H1 (cell line): ENCODE measurements at regions not wholly inside any gene's neighbourhood (a gene's known extent, or its start where the extent isn't known, plus 50 kb on each side); places are given as distances from the start of the nearest gene placed in this dataset.

Experiments
- CTCF ChIA-PET: fragments of 300-600 bp; sonication (Branson Sonifier 250); formaldehyde crosslinking; loops from one replicate; lab custom pipeline; 2021; ENCODE audit not compliant: partially characterized antibody; lab: Charles Lee
- POLR2A ChIA-PET: fragments of 300-600 bp; sonication (Branson Sonifier 250); formaldehyde crosslinking; loops from one replicate; lab custom pipeline; 2021; ENCODE audit warnings: inconsistent platforms; ENCODE audit not compliant: partially characterized antibody; lab: Charles Lee
- DNase-seq, 2 experiments: peaks; one replicate each; pipeline versions ENCODE4 v3.0.0 to v3.0.0-alpha.2; 2010 to 2022; ENCODE audit warnings: low spot score in 2 of 2, low read depth in 1 of 2, mixed read lengths in 1 of 2
- FAIRE-seq: peaks from 2 replicates; lab custom pipeline; 2011; peaks lifted over from hg19 to GRCh38; lab: Jason Lieb, UNC
- H2AFZ ChIP-seq: 2 replicates; pipeline ENCODE4 v1.8.1; 2012; ENCODE audit warnings: low read length, inconsistent platforms
- H2AK5ac ChIP-seq: 2 replicates; pipeline ENCODE4 v1.6.1; 2013; ENCODE audit warnings: low read depth, low read length
- H2BK120ac ChIP-seq: replicated peaks from 2 replicates; pipeline ENCODE3; 2013; ENCODE audit warnings: low read depth, low read length, inconsistent platforms
- H2BK12ac ChIP-seq: 2 replicates; pipeline ENCODE4 v1.6.1; 2013; ENCODE audit warnings: low read depth, low read length
- H2BK15ac ChIP-seq: 2 replicates; pipeline ENCODE4 v1.6.1; 2013; ENCODE audit warnings: low read length
- H2BK20ac ChIP-seq: 2 replicates; pipeline ENCODE4 v1.6.1; 2013; ENCODE audit warnings: low read length
- H2BK5ac ChIP-seq: 2 replicates; pipeline ENCODE4 v1.6.1; 2013; ENCODE audit warnings: low read depth, low read length
- H3K14ac ChIP-seq: 2 replicates; pipeline ENCODE4 v1.6.1; 2013; ENCODE audit warnings: inconsistent platforms; ENCODE audit not compliant: insufficient read length
- H3K18ac ChIP-seq: 2 replicates; pipeline ENCODE4 v1.6.1; 2013; ENCODE audit warnings: low read length; ENCODE audit errors: extremely low read depth
- H3K23ac ChIP-seq: 2 replicates; pipeline ENCODE4 v1.6.1; 2013; ENCODE audit warnings: inconsistent platforms; ENCODE audit not compliant: insufficient read length
- H3K23me2 ChIP-seq: 2 replicates; pipeline ENCODE4 v1.6.1; 2013; ENCODE audit warnings: low read depth, low read length
- H3K27ac ChIP-seq: 2 replicates; pipeline ENCODE4 v1.6.1; 2011; ENCODE audit warnings: low read depth, low read length, inconsistent platforms
- H3K27me3 ChIP-seq, 4 experiments: replicated peaks in 1 of 4; 1 replicate in 1 of 4; 2 replicates in 3 of 4; pipeline versions ENCODE4 v1.6.1 to v1.8.1; 2011 to 2013; ENCODE audit warnings: low read length in 3 of 4, mild to moderate bottlenecking in 3 of 4, inconsistent platforms in 2 of 4, mixed read lengths in 2 of 4, moderate library complexity in 1 of 4; ENCODE audit not compliant: control insufficient read depth in 3 of 4, insufficient read depth in 3 of 4; ENCODE audit errors: extremely low read depth in 1 of 4
- H3K36me3 ChIP-seq, 4 experiments: 2 replicates each; pipeline versions ENCODE4 v1.6.1 to v1.8.1; 2011 to 2013; ENCODE audit warnings: mild to moderate bottlenecking in 4 of 4, low read length in 3 of 4, moderate library complexity in 2 of 4, control low read depth in 1 of 4, inconsistent platforms in 1 of 4; ENCODE audit not compliant: insufficient read depth in 4 of 4, control insufficient read depth in 2 of 4
- H3K4ac ChIP-seq: replicated peaks from 2 replicates; pipeline ENCODE3; 2013; ENCODE audit warnings: low read length, low read depth, mixed read lengths, inconsistent platforms; ENCODE audit not compliant: insufficient read length
- H3K4me1 ChIP-seq, 4 experiments: replicated peaks in 1 of 4; 1 replicate in 1 of 4; 2 replicates in 3 of 4; pipeline versions ENCODE4 v1.6.1 to v1.8.1; 2011 to 2013; ENCODE audit warnings: low read length in 3 of 4, inconsistent platforms in 2 of 4, mixed read lengths in 1 of 4; ENCODE audit not compliant: insufficient read depth in 4 of 4, control insufficient read depth in 3 of 4
- H3K4me2 ChIP-seq, 2 experiments: 2 replicates each; pipeline versions ENCODE4 v1.6.1 to v1.8.1; 2011 to 2013; ENCODE audit warnings: low read depth in 2 of 2, low read length in 2 of 2, control low read depth in 1 of 2, inconsistent platforms in 1 of 2, mild to moderate bottlenecking in 1 of 2; ENCODE audit not compliant: insufficient read depth in 1 of 2
- H3K4me3 ChIP-seq, 4 experiments: fragments of 200-600, 300-600 bp in 1 of 4; sonication (generic), shearing (Covaris generic), sonication (Bioruptor Twin) in 1 of 4; 2 replicates each; pipeline versions ENCODE4 v1.5.1 to v1.8.1; 2011 to 2016; ENCODE audit warnings: low read length in 4 of 4, low read depth in 3 of 4, control low read depth in 2 of 4, inconsistent platforms in 2 of 4, mild to moderate bottlenecking in 2 of 4, mixed read lengths in 1 of 4, moderate library complexity in 1 of 4; ENCODE audit not compliant: insufficient read depth in 2 of 4; ENCODE audit errors: extremely low read depth in 1 of 4
- H3K56ac ChIP-seq: replicated peaks from 2 replicates; pipeline ENCODE3; 2013; ENCODE audit warnings: low read depth, mild to moderate bottlenecking, mixed read lengths, low read length, inconsistent platforms; ENCODE audit not compliant: insufficient read length
- H3K79me1 ChIP-seq: 2 replicates; pipeline ENCODE4 v1.6.1; 2013; ENCODE audit warnings: low read depth, low read length, control low read depth
- H3K79me2 ChIP-seq, 2 experiments: 2 replicates each; pipeline versions ENCODE4 v1.6.1 to v1.8.1; 2012 to 2013; ENCODE audit warnings: low read length in 2 of 2, mild to moderate bottlenecking in 2 of 2, inconsistent platforms in 1 of 2; ENCODE audit not compliant: insufficient read depth in 2 of 2, control insufficient read depth in 1 of 2
- H3K9ac ChIP-seq, 4 experiments: replicated peaks in 1 of 4; 1 replicate in 1 of 4; 2 replicates in 3 of 4; pipeline versions ENCODE4 v1.6.1 to v1.8.1; 2011 to 2013; ENCODE audit warnings: low read depth in 3 of 4, low read length in 3 of 4, control low read depth in 2 of 4, mild to moderate bottlenecking in 2 of 4, moderate library complexity in 2 of 4, inconsistent platforms in 1 of 4; ENCODE audit errors: extremely low read depth in 1 of 4
- H3K9me3 ChIP-seq, 2 experiments: 2 replicates each; pipeline versions ENCODE4 v1.6.1 to v1.8.1; 2012 to 2013; ENCODE audit warnings: mild to moderate bottlenecking in 2 of 2, moderate library complexity in 2 of 2, control low read depth in 1 of 2, inconsistent platforms in 1 of 2, low read depth in 1 of 2, low read length in 1 of 2, mixed read lengths in 1 of 2; ENCODE audit not compliant: insufficient read depth in 2 of 2
- H4K20me1 ChIP-seq, 2 experiments: replicated peaks in 1 of 2; 2 replicates each; pipeline versions ENCODE3 to v1.8.1; 2011 to 2013; ENCODE audit warnings: inconsistent platforms in 2 of 2, low read length in 2 of 2, mild to moderate bottlenecking in 1 of 2; ENCODE audit not compliant: insufficient read depth in 2 of 2, control insufficient read depth in 1 of 2
- H4K5ac ChIP-seq: 2 replicates; pipeline ENCODE4 v1.6.1; 2013; ENCODE audit warnings: low read length, low read depth, mixed read lengths, inconsistent platforms; ENCODE audit not compliant: insufficient read length
- H4K8ac ChIP-seq: 2 replicates; pipeline ENCODE4 v1.8.0; 2013; ENCODE audit warnings: mild to moderate bottlenecking, moderate library complexity, low read length, inconsistent platforms; ENCODE audit not compliant: insufficient read depth; ENCODE audit errors: extremely low read depth
- H4K91ac ChIP-seq: replicated peaks from 2 replicates; pipeline ENCODE3; 2013; ENCODE audit warnings: low read length, mixed read lengths, inconsistent platforms; ENCODE audit not compliant: insufficient read length
- CBX8 ChIP-seq: fragments of 300-800, 300-1000 bp; sonication (generic); IDR thresholded peaks from 2 replicates; pipeline ENCODE4 v1.7.1; 2016; ENCODE audit warnings: low read depth, low read length, borderline replicate concordance
- CHD2 ChIP-seq: IDR thresholded peaks from 2 replicates; pipeline ENCODE4 v1.6.1; 2012; ENCODE audit warnings: low read length, improper control_type of control experiment
- E2F6 ChIP-seq: IDR thresholded peaks from 2 replicates; pipeline ENCODE4 v1.6.1; 2012; ENCODE audit warnings: inconsistent platforms
- KDM1A ChIP-seq: fragments of 200-600, 300-600 bp; sonication (generic); IDR thresholded peaks from 2 replicates; pipeline ENCODE4 v1.7.1; 2016; ENCODE audit warnings: mild to moderate bottlenecking, low read length, borderline replicate concordance
- NANOG ChIP-seq: IDR thresholded peaks from 2 replicates; pipeline ENCODE4 v1.6.1; 2011; ENCODE audit warnings: low read length, low read depth, mild to moderate bottlenecking, inconsistent platforms; ENCODE audit not compliant: insufficient read depth, poor library complexity, severe bottlenecking
- SIX5 ChIP-seq: IDR thresholded peaks from 2 replicates; pipeline ENCODE4 v1.6.1; 2011; ENCODE audit warnings: mild to moderate bottlenecking, low read depth, low read length
- WGBS, 2 experiments: shearing (Covaris generic) in 1 of 2; methylation state at CpG; one replicate each; pipeline versions ENCODE4 v1.1.6 to v1.1.7; 2013 to 2015; ENCODE audit warnings: low lambda C conversion rate in 2 of 2, mixed read lengths in 2 of 2, inconsistent platforms in 1 of 2, low coverage in 1 of 2, missing lambda C conversion rate in 1 of 2; ENCODE audit not compliant: insufficient replicate concordance in 2 of 2, insufficient coverage in 1 of 2, insufficient read length in 1 of 2; ENCODE audit errors: extremely low coverage in 1 of 2, missing lambda C conversion rate in 1 of 2; 5-methylcytosine and 5-hydroxymethylcytosine counted together

DNA sequence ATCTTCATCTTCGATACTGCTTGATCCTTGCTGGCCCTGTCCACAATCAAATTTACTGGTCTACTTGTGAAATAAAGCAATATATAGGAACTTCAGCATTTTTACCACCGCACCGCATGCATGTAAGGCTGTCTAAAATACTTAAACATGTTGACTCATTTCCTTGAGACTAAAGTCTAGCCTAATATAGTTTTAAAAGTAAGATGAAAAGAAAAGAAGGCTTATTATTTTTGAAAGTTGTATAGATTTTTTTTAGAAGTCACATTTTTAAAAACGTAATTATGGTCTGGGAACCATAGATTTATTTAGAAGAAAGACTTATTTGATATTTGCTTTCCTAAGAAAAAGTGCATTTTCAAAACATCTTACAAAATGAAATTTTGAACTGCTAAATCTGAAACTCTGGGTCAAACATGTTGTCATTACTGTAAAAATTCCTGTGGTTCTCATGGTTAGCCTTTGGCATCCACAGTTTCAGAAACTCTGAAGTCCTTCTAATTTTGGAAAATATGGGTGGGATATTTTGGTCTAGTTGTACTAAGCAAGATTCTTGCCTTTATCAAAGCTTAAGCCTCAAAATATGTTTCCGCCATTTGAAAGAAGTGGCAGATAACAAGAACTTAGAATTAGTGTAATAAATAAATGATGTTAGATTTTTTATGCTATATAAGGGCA, 423.5 kb upstream of the CTSO start:
- Histone ChIP-seq H2BK20ac (no peak overlapping the region), H3K4ac (no peak overlapping the region), H3K14ac (no peak overlapping the region), H2BK120ac (no peak overlapping the region), H4K5ac (no peak overlapping the region), H3K56ac (no peak overlapping the region), H3K9ac (no peak overlapping the region), H3K9me3 (no peaks in the 10 kb centered on the region), H3K4me1 (peaks cover 0 to 2% (median 0%) of the 10 kb centered on the region in 4 experiments; a peak in 1 of 7 replicates), H4K91ac (no peak overlapping the region), H3K79me1 (no peaks in the 10 kb centered on the region), H3K79me2 (no peaks in the 10 kb centered on the region), H4K20me1 (no peaks in the 10 kb centered on the region), H2BK12ac (no peak overlapping the region), H2AK5ac (no peak overlapping the region), H2BK5ac (no peak overlapping the region), H2AFZ (no peak overlapping the region), H3K23me2 (no peaks in the 10 kb centered on the region), H3K4me3 (no peak overlapping the region), H3K27ac (no peak overlapping the region), H2BK15ac (no peak overlapping the region), H3K18ac (no peak overlapping the region), H3K23ac (no peak overlapping the region), H4K8ac (no peak overlapping the region), H3K36me3 (no peaks in the 10 kb centered on the region), H3K4me2 (no peak overlapping the region), H3K27me3 (no peaks in the 10 kb centered on the region; a peak in 1 of 7 replicates)
- 91% methylated on average over 5 of the region's 5 CpGs; no CpG with 5 or more reads in 1 of the 2 experiments for WGBS, 2 experiments
- POLR2A ChIA-PET = no interaction called here
- FAIRE-seq (no peak), DNase-seq (no peak)
- CTCF ChIA-PET = interaction anchor here (0.7 to 2.2 kb wide), 15 partner anchors 10 to 572 kb away, joined by 3 to 20 read pairs (median 5); no protein-coding TSS in a partner anchor
- TF ChIP-seq CHD2 = no peak
- TF ChIP-seq E2F6 = no peak
- TF ChIP-seq CBX8 = no peak
- TF ChIP-seq NANOG = no peak
- no peak for TF ChIP-seq SIX5
- TF ChIP-seq KDM1A = no peak
